GM21737 (cell line): ENCODE measurements at regions not wholly inside any gene's neighbourhood (a gene's known extent, or its start where the extent isn't known, plus 50 kb on each side); places are given as distances from the start of the nearest gene placed in this dataset.
A peak's percentile ranks its signal among the peaks of the same experiment; 100 is the strongest.
"Not testable (repeated sequence)": the region's sequence is repeated elsewhere in the genome, so short reads cannot be mapped to it uniquely, and the experiment has no call there.

Experiments
- ATAC-seq: cut with Tn5 transposase; IDR thresholded peaks from one replicate; pipeline ENCODE4 v1.9.1; 2021; ENCODE audit warnings: mild to moderate bottlenecking, moderate library complexity; ENCODE audit not compliant: unreplicated experiment

- ATAC-seq = not testable (repeated sequence)
These were observed 53.0 kb upstream of the C1QTNF3 start for GRCh38 chr5:34096033-34096432.

GRCh38 chr5:34099891-34100290 lies 56.9 kb upstream of the C1QTNF3 start:
- not testable (repeated sequence) for ATAC-seq

GRCh38 chr5:34101567-34101966 lies 58.6 kb upstream of the C1QTNF3 start:
- not testable (repeated sequence) for ATAC-seq

GRCh38 chr5:34108897-34109296 lies 65.9 kb upstream of the C1QTNF3 start:
- not testable (repeated sequence) for ATAC-seq

- not testable (repeated sequence) for ATAC-seq
These were observed 81.3 kb upstream of the C1QTNF3 start for GRCh38 chr5:34124280-34124679.

- peak; percentile 73 for ATAC-seq
These were observed 82.3 kb upstream of the C1QTNF3 start for GRCh38 chr5:34125354-34125753.

GRCh38 chr5:34126741-34127140 lies 83.7 kb upstream of the C1QTNF3 start:
- ATAC-seq = not testable (repeated sequence)

- ATAC-seq = not testable (repeated sequence)
These were observed 84.8 kb upstream of the C1QTNF3 start for GRCh38 chr5:34127818-34128217.

- not testable (repeated sequence) for ATAC-seq
These were observed 85.9 kb upstream of the C1QTNF3 start for GRCh38 chr5:34128890-34129289.

GRCh38 chr5:34154988-34155387 lies 112.0 kb upstream of the C1QTNF3 start:
- not testable (repeated sequence) for ATAC-seq

- ATAC-seq = not testable (repeated sequence)
These were observed 113.8 kb upstream of the C1QTNF3 start for GRCh38 chr5:34156703-34157414.

- ATAC-seq = not testable (repeated sequence)
These were observed 117.9 kb upstream of the C1QTNF3 start for GRCh38 chr5:34160904-34161303.

GRCh38 chr5:34171398-34171797 lies 128.4 kb upstream of the C1QTNF3 start:
- ATAC-seq = not testable (repeated sequence)

- ATAC-seq = not testable (repeated sequence)
These were observed 136.6 kb upstream of the C1QTNF3 start for GRCh38 chr5:34179453-34180190.

GRCh38 chr5:34180225-34180624 lies 137.2 kb upstream of the C1QTNF3 start:
- ATAC-seq = not testable (repeated sequence)

- not testable (repeated sequence) for ATAC-seq
These were observed 138.1 kb upstream of the C1QTNF3 start for GRCh38 chr5:34180940-34181614.

GRCh38 chr5:34185005-34185404 lies 142.0 kb upstream of the C1QTNF3 start:
- ATAC-seq = not testable (repeated sequence)

GRCh38 chr5:34185572-34185971 lies 142.6 kb upstream of the C1QTNF3 start:
- not testable (repeated sequence) for ATAC-seq

GRCh38 chr5:34186108-34186507 lies 143.1 kb upstream of the C1QTNF3 start:
- ATAC-seq = not testable (repeated sequence)

- ATAC-seq = not testable (repeated sequence)
These were observed 143.9 kb upstream of the C1QTNF3 start for GRCh38 chr5:34186865-34187264.

- not testable (repeated sequence) for ATAC-seq
These were observed 144.4 kb upstream of the C1QTNF3 start for GRCh38 chr5:34187441-34187840.
